GM23338 (cell line): ENCODE measurements at regions not wholly inside any gene's neighbourhood (a gene's known extent, or its start where the extent isn't known, plus 50 kb on each side); places are given as distances from the start of the nearest gene placed in this dataset.
"Not testable (repeated sequence)": the region's sequence is repeated elsewhere in the genome, so short reads cannot be mapped to it uniquely, and the experiment has no call there.

Experiments
- ATAC-seq: fragments of 200-7000 bp; cut with Tn5 transposase; 3 replicates; pipeline ENCODE4 v1.9.1; 2020
- DNase-seq: peaks from one replicate; pipeline ENCODE4 v3.0.0-alpha.2; 2015; ENCODE audit warnings: low spot score
- H2AFZ ChIP-seq: fragments of 200-600 bp; sonication (generic); 2 replicates; pipeline ENCODE4 v1.8.0; 2016; ENCODE audit warnings: antibody characterized with exemption, mild to moderate bottlenecking, moderate library complexity
- H3F3A ChIP-seq: fragments of 200-600 bp; sonication (generic); replicated peaks from 2 replicates; pipeline ENCODE4 v1.8.0; 2017; ENCODE audit warnings: antibody characterized with exemption, mixed run types, low read depth
- H3K27ac ChIP-seq: fragments of 200-600 bp; sonication (generic); 2 replicates; pipeline ENCODE4 v1.6.1; 2016; ENCODE audit warnings: low read depth
- H3K27me3 ChIP-seq: fragments of 200-600 bp; sonication (generic); 2 replicates; pipeline ENCODE4 v1.8.0; 2016; ENCODE audit warnings: mild to moderate bottlenecking, mixed run types, moderate library complexity; ENCODE audit not compliant: insufficient read depth
- H3K36me3 ChIP-seq: fragments of 200-600 bp; sonication (generic); 2 replicates; pipeline ENCODE4 v1.8.0; 2016; ENCODE audit warnings: mild to moderate bottlenecking; ENCODE audit not compliant: insufficient read depth
- H3K4me1 ChIP-seq: fragments of 200-600 bp; sonication (generic); 2 replicates; pipeline ENCODE4 v1.8.0; 2016; ENCODE audit warnings: mild to moderate bottlenecking, moderate library complexity; ENCODE audit not compliant: insufficient read depth
- H3K4me2 ChIP-seq: fragments of 200-600 bp; sonication (generic); 2 replicates; pipeline ENCODE4 v1.7.1; 2017; ENCODE audit warnings: mixed run types
- H3K4me3 ChIP-seq: fragments of 200-600 bp; sonication (generic); 2 replicates; pipeline ENCODE4 v1.6.1; 2016; ENCODE audit warnings: mixed run types
- H3K79me2 ChIP-seq: fragments of 200-600 bp; sonication (generic); replicated peaks from 2 replicates; pipeline ENCODE4 v1.8.0; 2017; ENCODE audit warnings: mild to moderate bottlenecking; ENCODE audit not compliant: insufficient read depth
- H3K9me2 ChIP-seq: fragments of 200-600 bp; sonication (generic); 2 replicates; pipeline ENCODE4 v1.8.0; 2017; ENCODE audit not compliant: insufficient read depth
- H4K20me1 ChIP-seq: fragments of 200-600 bp; sonication (generic); replicated peaks from 2 replicates; pipeline ENCODE4 v1.8.0; 2017; ENCODE audit warnings: mild to moderate bottlenecking; ENCODE audit not compliant: insufficient read depth
- H3K27ac Mint-ChIP-seq: 2 replicates; pipeline ENCODE4 v1.8.0; 2020; ENCODE audit warnings: inconsistent platforms, mild to moderate bottlenecking, moderate library complexity, mixed read lengths
- H3K27me3 Mint-ChIP-seq: 3 replicates; pipeline ENCODE4 v1.8.0; 2022; ENCODE audit warnings: low read depth, mild to moderate bottlenecking, moderate library complexity, mixed read lengths, inconsistent platforms; ENCODE audit not compliant: insufficient read depth, poor library complexity
- H3K36me3 Mint-ChIP-seq: 3 replicates; pipeline ENCODE4 v1.8.0; 2021; ENCODE audit warnings: low read depth, mild to moderate bottlenecking, inconsistent platforms, moderate library complexity, mixed read lengths
- H3K4me1 Mint-ChIP-seq: 3 replicates; pipeline ENCODE4 v1.8.0; 2020; ENCODE audit warnings: mild to moderate bottlenecking, inconsistent platforms, mixed read lengths
- H3K4me3 Mint-ChIP-seq: 3 replicates; pipeline ENCODE4 v1.8.0; 2021; ENCODE audit warnings: moderate library complexity, mild to moderate bottlenecking, inconsistent platforms, mixed read lengths
- H3K9me3 Mint-ChIP-seq: 3 replicates; pipeline ENCODE4 v1.8.0; 2020; ENCODE audit warnings: moderate library complexity, mild to moderate bottlenecking, inconsistent platforms, mixed read lengths
- CREB1 ChIP-seq: fragments of 250-450 bp; sonication (Bioruptor Pico); IDR thresholded peaks from 2 replicates; pipeline ENCODE4 v1.5.0; 2020; ENCODE audit warnings: low read depth, mild to moderate bottlenecking, moderate library complexity
- EZH2 ChIP-seq: fragments of 200-600 bp; sonication (generic); IDR thresholded peaks from one replicate; pipeline ENCODE4 v1.8.0; 2017; ENCODE audit warnings: antibody characterized with exemption, mild to moderate bottlenecking, low read depth; ENCODE audit not compliant: unreplicated experiment
- EZH2phosphoT487 ChIP-seq: fragments of 200-600 bp; sonication (generic); IDR thresholded peaks from one replicate; pipeline ENCODE4 v1.8.1; 2018; ENCODE audit warnings: antibody characterized with exemption; ENCODE audit not compliant: unreplicated experiment
- JUNB ChIP-seq: IDR thresholded peaks from one replicate; pipeline ENCODE4 v1.6.1; 2016; ENCODE audit warnings: antibody characterized with exemption; ENCODE audit not compliant: unreplicated experiment
- NANOG ChIP-seq: IDR thresholded peaks from 2 replicates; pipeline ENCODE4 v1.6.1; 2016; ENCODE audit warnings: antibody characterized with exemption, borderline replicate concordance
- POLR2AphosphoS5 ChIP-seq: IDR thresholded peaks from 2 replicates; pipeline ENCODE4 v1.6.1; 2016; ENCODE audit warnings: antibody characterized with exemption, low read depth
- STAT1 ChIP-seq: IDR thresholded peaks from one replicate; pipeline ENCODE4 v1.6.1; 2016; ENCODE audit warnings: antibody characterized with exemption; ENCODE audit not compliant: unreplicated experiment
- ZNF114 ChIP-seq: fragments of 250-450 bp; sonication (Bioruptor Pico); IDR thresholded peaks from 2 replicates; pipeline ENCODE4 v1.5.0; 2020; ENCODE audit warnings: mild to moderate bottlenecking, moderate library complexity
- ZNF331 ChIP-seq: fragments of 250-450 bp; sonication (Bioruptor Pico); IDR thresholded peaks from 2 replicates; pipeline ENCODE4 v1.5.0; 2020; ENCODE audit warnings: low read depth, mild to moderate bottlenecking, moderate library complexity
- TF ChIP-seq, protein P1 (sequence below): IDR thresholded peaks from one replicate; pipeline ENCODE4 v1.6.1; 2018; ENCODE audit warnings: antibody characterized with exemption; ENCODE audit not compliant: unreplicated experiment
- TF ChIP-seq, protein P2 (sequence below), 2 experiments: fragments of 200-600 bp in 1 of 2; sonication (generic) in 1 of 2; conservative IDR thresholded peaks; 2 replicates each; pipeline versions ENCODE4 v1.5.1 to v1.6.1; 2016 to 2017; ENCODE audit warnings: antibody characterized with exemption in 2 of 2, low read depth in 2 of 2, mild to moderate bottlenecking in 2 of 2, moderate library complexity in 1 of 2
- TF ChIP-seq, protein P3 (sequence below): IDR thresholded peaks from 2 replicates; pipeline ENCODE4 v1.6.1; 2016; ENCODE audit warnings: antibody characterized with exemption

DNA sequence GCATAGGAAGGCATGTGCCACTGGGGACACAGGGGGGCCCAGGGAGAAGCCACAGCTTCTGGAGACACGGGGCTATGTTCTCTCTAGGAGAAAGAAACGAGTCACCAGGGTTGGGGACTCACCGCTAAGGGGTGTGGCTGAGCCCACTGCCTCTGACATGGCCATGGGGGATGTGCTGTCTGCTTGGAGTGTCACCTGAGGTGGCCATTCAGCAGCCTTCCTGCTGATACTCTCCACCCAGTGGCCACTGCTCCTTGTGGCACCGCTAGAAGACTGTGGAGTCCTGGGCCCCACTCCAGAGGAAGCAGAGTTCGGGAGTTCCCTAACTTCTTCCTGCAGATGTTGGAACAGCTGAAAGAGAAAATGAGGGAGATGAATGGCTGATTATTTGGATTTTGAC lies 91.2 kb upstream of the SLC45A1 start (continued):
- TF ChIP-seq EZH2phosphoT487, result no peak
- TF ChIP-seq, protein P1, sequence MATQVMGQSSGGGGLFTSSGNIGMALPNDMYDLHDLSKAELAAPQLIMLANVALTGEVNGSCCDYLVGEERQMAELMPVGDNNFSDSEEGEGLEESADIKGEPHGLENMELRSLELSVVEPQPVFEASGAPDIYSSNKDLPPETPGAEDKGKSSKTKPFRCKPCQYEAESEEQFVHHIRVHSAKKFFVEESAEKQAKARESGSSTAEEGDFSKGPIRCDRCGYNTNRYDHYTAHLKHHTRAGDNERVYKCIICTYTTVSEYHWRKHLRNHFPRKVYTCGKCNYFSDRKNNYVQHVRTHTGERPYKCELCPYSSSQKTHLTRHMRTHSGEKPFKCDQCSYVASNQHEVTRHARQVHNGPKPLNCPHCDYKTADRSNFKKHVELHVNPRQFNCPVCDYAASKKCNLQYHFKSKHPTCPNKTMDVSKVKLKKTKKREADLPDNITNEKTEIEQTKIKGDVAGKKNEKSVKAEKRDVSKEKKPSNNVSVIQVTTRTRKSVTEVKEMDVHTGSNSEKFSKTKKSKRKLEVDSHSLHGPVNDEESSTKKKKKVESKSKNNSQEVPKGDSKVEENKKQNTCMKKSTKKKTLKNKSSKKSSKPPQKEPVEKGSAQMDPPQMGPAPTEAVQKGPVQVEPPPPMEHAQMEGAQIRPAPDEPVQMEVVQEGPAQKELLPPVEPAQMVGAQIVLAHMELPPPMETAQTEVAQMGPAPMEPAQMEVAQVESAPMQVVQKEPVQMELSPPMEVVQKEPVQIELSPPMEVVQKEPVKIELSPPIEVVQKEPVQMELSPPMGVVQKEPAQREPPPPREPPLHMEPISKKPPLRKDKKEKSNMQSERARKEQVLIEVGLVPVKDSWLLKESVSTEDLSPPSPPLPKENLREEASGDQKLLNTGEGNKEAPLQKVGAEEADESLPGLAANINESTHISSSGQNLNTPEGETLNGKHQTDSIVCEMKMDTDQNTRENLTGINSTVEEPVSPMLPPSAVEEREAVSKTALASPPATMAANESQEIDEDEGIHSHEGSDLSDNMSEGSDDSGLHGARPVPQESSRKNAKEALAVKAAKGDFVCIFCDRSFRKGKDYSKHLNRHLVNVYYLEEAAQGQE, result no peak
- TF ChIP-seq STAT1, result no peak
- no peak for TF ChIP-seq ZNF114 (CRISPR knock-in tag)
- no peak for TF ChIP-seq ZNF331 (CRISPR knock-in tag)
- TF ChIP-seq EZH2, result no peak
- TF ChIP-seq CREB1 (CRISPR knock-in tag), result no peak
- TF ChIP-seq, protein P2, sequence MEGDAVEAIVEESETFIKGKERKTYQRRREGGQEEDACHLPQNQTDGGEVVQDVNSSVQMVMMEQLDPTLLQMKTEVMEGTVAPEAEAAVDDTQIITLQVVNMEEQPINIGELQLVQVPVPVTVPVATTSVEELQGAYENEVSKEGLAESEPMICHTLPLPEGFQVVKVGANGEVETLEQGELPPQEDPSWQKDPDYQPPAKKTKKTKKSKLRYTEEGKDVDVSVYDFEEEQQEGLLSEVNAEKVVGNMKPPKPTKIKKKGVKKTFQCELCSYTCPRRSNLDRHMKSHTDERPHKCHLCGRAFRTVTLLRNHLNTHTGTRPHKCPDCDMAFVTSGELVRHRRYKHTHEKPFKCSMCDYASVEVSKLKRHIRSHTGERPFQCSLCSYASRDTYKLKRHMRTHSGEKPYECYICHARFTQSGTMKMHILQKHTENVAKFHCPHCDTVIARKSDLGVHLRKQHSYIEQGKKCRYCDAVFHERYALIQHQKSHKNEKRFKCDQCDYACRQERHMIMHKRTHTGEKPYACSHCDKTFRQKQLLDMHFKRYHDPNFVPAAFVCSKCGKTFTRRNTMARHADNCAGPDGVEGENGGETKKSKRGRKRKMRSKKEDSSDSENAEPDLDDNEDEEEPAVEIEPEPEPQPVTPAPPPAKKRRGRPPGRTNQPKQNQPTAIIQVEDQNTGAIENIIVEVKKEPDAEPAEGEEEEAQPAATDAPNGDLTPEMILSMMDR (conservative IDR thresholded peaks at IDR 0.05; ENCODE audit: low read depth in 2 of 2), result no peak
- TF ChIP-seq, protein P3, sequence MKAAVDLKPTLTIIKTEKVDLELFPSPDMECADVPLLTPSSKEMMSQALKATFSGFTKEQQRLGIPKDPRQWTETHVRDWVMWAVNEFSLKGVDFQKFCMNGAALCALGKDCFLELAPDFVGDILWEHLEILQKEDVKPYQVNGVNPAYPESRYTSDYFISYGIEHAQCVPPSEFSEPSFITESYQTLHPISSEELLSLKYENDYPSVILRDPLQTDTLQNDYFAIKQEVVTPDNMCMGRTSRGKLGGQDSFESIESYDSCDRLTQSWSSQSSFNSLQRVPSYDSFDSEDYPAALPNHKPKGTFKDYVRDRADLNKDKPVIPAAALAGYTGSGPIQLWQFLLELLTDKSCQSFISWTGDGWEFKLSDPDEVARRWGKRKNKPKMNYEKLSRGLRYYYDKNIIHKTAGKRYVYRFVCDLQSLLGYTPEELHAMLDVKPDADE, result no peak
- no peak for TF ChIP-seq POLR2AphosphoS5
- TF ChIP-seq JUNB, result no peak
- no peak for TF ChIP-seq NANOG

DNA sequence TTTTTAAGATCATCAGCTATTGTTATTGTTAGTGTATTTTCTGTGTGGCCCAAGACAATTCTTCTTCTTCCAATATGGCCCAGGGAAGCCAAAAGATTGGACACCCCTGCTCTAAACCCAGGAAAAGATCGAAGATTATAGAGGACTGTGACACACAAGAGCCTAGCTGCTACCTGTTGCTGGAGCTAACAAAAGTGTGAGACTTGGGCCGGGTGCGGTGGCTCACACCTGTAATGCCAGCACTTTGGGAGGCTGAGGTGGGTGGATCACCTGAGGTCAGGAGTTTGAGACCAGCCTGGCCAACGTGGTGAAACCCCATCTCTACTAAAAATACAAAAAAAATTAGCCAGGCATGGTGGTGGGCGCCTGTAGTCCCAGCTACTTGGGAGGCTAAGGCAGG lies 91.9 kb upstream of the SLC45A1 start:
- H3K27ac Mint-ChIP-seq, H3K4me1 ChIP-seq, H3K4me3 Mint-ChIP-seq, DNase-seq, H3K36me3 ChIP-seq, ATAC-seq, H3F3A ChIP-seq, H3K4me2 ChIP-seq, H3K9me2 ChIP-seq, H3K27ac ChIP-seq, H3K4me3 ChIP-seq, H3K79me2 ChIP-seq, H2AFZ ChIP-seq, H3K27me3 ChIP-seq, H4K20me1 ChIP-seq: not testable (repeated sequence)
- H3K27me3 Mint-ChIP-seq, result peaks cover 11% of the 10 kb centered on the region
- H3K9me3 Mint-ChIP-seq, result peaks cover 22% of the 10 kb centered on the region
- H3K36me3 Mint-ChIP-seq, result peaks cover 13% of the 10 kb centered on the region
- peaks cover 13% of the 10 kb centered on the region for H3K4me1 Mint-ChIP-seq
